H1 (cell line): ENCODE measurements at regions not wholly inside any gene's neighbourhood (a gene's known extent, or its start where the extent isn't known, plus 50 kb on each side); places are given as distances from the start of the nearest gene placed in this dataset.

Experiments
- CTCF ChIA-PET: fragments of 300-600 bp; sonication (Branson Sonifier 250); formaldehyde crosslinking; loops from one replicate; lab custom pipeline; 2021; ENCODE audit not compliant: partially characterized antibody; lab: Charles Lee
- POLR2A ChIA-PET: fragments of 300-600 bp; sonication (Branson Sonifier 250); formaldehyde crosslinking; loops from one replicate; lab custom pipeline; 2021; ENCODE audit warnings: inconsistent platforms; ENCODE audit not compliant: partially characterized antibody; lab: Charles Lee
- DNase-seq, 2 experiments: peaks; one replicate each; pipeline versions ENCODE4 v3.0.0 to v3.0.0-alpha.2; 2010 to 2022; ENCODE audit warnings: low spot score in 2 of 2, low read depth in 1 of 2, mixed read lengths in 1 of 2
- FAIRE-seq: peaks from 2 replicates; lab custom pipeline; 2011; peaks lifted over from hg19 to GRCh38; lab: Jason Lieb, UNC
- H2AFZ ChIP-seq: 2 replicates; pipeline ENCODE4 v1.8.1; 2012; ENCODE audit warnings: low read length, inconsistent platforms
- H2AK5ac ChIP-seq: 2 replicates; pipeline ENCODE4 v1.6.1; 2013; ENCODE audit warnings: low read depth, low read length
- H2BK120ac ChIP-seq: replicated peaks from 2 replicates; pipeline ENCODE3; 2013; ENCODE audit warnings: low read depth, low read length, inconsistent platforms
- H2BK12ac ChIP-seq: 2 replicates; pipeline ENCODE4 v1.6.1; 2013; ENCODE audit warnings: low read depth, low read length
- H2BK15ac ChIP-seq: 2 replicates; pipeline ENCODE4 v1.6.1; 2013; ENCODE audit warnings: low read length
- H2BK20ac ChIP-seq: 2 replicates; pipeline ENCODE4 v1.6.1; 2013; ENCODE audit warnings: low read length
- H2BK5ac ChIP-seq: 2 replicates; pipeline ENCODE4 v1.6.1; 2013; ENCODE audit warnings: low read depth, low read length
- H3K14ac ChIP-seq: 2 replicates; pipeline ENCODE4 v1.6.1; 2013; ENCODE audit warnings: inconsistent platforms; ENCODE audit not compliant: insufficient read length
- H3K18ac ChIP-seq: 2 replicates; pipeline ENCODE4 v1.6.1; 2013; ENCODE audit warnings: low read length; ENCODE audit errors: extremely low read depth
- H3K23ac ChIP-seq: 2 replicates; pipeline ENCODE4 v1.6.1; 2013; ENCODE audit warnings: inconsistent platforms; ENCODE audit not compliant: insufficient read length
- H3K23me2 ChIP-seq: 2 replicates; pipeline ENCODE4 v1.6.1; 2013; ENCODE audit warnings: low read depth, low read length
- H3K27ac ChIP-seq: 2 replicates; pipeline ENCODE4 v1.6.1; 2011; ENCODE audit warnings: low read depth, low read length, inconsistent platforms
- H3K27me3 ChIP-seq, 4 experiments: replicated peaks in 1 of 4; 1 replicate in 1 of 4; 2 replicates in 3 of 4; pipeline versions ENCODE4 v1.6.1 to v1.8.1; 2011 to 2013; ENCODE audit warnings: low read length in 3 of 4, mild to moderate bottlenecking in 3 of 4, inconsistent platforms in 2 of 4, mixed read lengths in 2 of 4, moderate library complexity in 1 of 4; ENCODE audit not compliant: control insufficient read depth in 3 of 4, insufficient read depth in 3 of 4; ENCODE audit errors: extremely low read depth in 1 of 4
- H3K36me3 ChIP-seq, 4 experiments: 2 replicates each; pipeline versions ENCODE4 v1.6.1 to v1.8.1; 2011 to 2013; ENCODE audit warnings: mild to moderate bottlenecking in 4 of 4, low read length in 3 of 4, moderate library complexity in 2 of 4, control low read depth in 1 of 4, inconsistent platforms in 1 of 4; ENCODE audit not compliant: insufficient read depth in 4 of 4, control insufficient read depth in 2 of 4
- H3K4ac ChIP-seq: replicated peaks from 2 replicates; pipeline ENCODE3; 2013; ENCODE audit warnings: low read length, low read depth, mixed read lengths, inconsistent platforms; ENCODE audit not compliant: insufficient read length
- H3K4me1 ChIP-seq, 4 experiments: replicated peaks in 1 of 4; 1 replicate in 1 of 4; 2 replicates in 3 of 4; pipeline versions ENCODE4 v1.6.1 to v1.8.1; 2011 to 2013; ENCODE audit warnings: low read length in 3 of 4, inconsistent platforms in 2 of 4, mixed read lengths in 1 of 4; ENCODE audit not compliant: insufficient read depth in 4 of 4, control insufficient read depth in 3 of 4
- H3K4me2 ChIP-seq, 2 experiments: 2 replicates each; pipeline versions ENCODE4 v1.6.1 to v1.8.1; 2011 to 2013; ENCODE audit warnings: low read depth in 2 of 2, low read length in 2 of 2, control low read depth in 1 of 2, inconsistent platforms in 1 of 2, mild to moderate bottlenecking in 1 of 2; ENCODE audit not compliant: insufficient read depth in 1 of 2
- H3K4me3 ChIP-seq, 4 experiments: fragments of 200-600, 300-600 bp in 1 of 4; sonication (generic), shearing (Covaris generic), sonication (Bioruptor Twin) in 1 of 4; 2 replicates each; pipeline versions ENCODE4 v1.5.1 to v1.8.1; 2011 to 2016; ENCODE audit warnings: low read length in 4 of 4, low read depth in 3 of 4, control low read depth in 2 of 4, inconsistent platforms in 2 of 4, mild to moderate bottlenecking in 2 of 4, mixed read lengths in 1 of 4, moderate library complexity in 1 of 4; ENCODE audit not compliant: insufficient read depth in 2 of 4; ENCODE audit errors: extremely low read depth in 1 of 4
- H3K56ac ChIP-seq: replicated peaks from 2 replicates; pipeline ENCODE3; 2013; ENCODE audit warnings: low read depth, mild to moderate bottlenecking, mixed read lengths, low read length, inconsistent platforms; ENCODE audit not compliant: insufficient read length
- H3K79me1 ChIP-seq: 2 replicates; pipeline ENCODE4 v1.6.1; 2013; ENCODE audit warnings: low read depth, low read length, control low read depth
- H3K79me2 ChIP-seq, 2 experiments: 2 replicates each; pipeline versions ENCODE4 v1.6.1 to v1.8.1; 2012 to 2013; ENCODE audit warnings: low read length in 2 of 2, mild to moderate bottlenecking in 2 of 2, inconsistent platforms in 1 of 2; ENCODE audit not compliant: insufficient read depth in 2 of 2, control insufficient read depth in 1 of 2
- H3K9ac ChIP-seq, 4 experiments: replicated peaks in 1 of 4; 1 replicate in 1 of 4; 2 replicates in 3 of 4; pipeline versions ENCODE4 v1.6.1 to v1.8.1; 2011 to 2013; ENCODE audit warnings: low read depth in 3 of 4, low read length in 3 of 4, control low read depth in 2 of 4, mild to moderate bottlenecking in 2 of 4, moderate library complexity in 2 of 4, inconsistent platforms in 1 of 4; ENCODE audit errors: extremely low read depth in 1 of 4
- H3K9me3 ChIP-seq, 2 experiments: 2 replicates each; pipeline versions ENCODE4 v1.6.1 to v1.8.1; 2012 to 2013; ENCODE audit warnings: mild to moderate bottlenecking in 2 of 2, moderate library complexity in 2 of 2, control low read depth in 1 of 2, inconsistent platforms in 1 of 2, low read depth in 1 of 2, low read length in 1 of 2, mixed read lengths in 1 of 2; ENCODE audit not compliant: insufficient read depth in 2 of 2
- H4K20me1 ChIP-seq, 2 experiments: replicated peaks in 1 of 2; 2 replicates each; pipeline versions ENCODE3 to v1.8.1; 2011 to 2013; ENCODE audit warnings: inconsistent platforms in 2 of 2, low read length in 2 of 2, mild to moderate bottlenecking in 1 of 2; ENCODE audit not compliant: insufficient read depth in 2 of 2, control insufficient read depth in 1 of 2
- H4K5ac ChIP-seq: 2 replicates; pipeline ENCODE4 v1.6.1; 2013; ENCODE audit warnings: low read length, low read depth, mixed read lengths, inconsistent platforms; ENCODE audit not compliant: insufficient read length
- H4K8ac ChIP-seq: 2 replicates; pipeline ENCODE4 v1.8.0; 2013; ENCODE audit warnings: mild to moderate bottlenecking, moderate library complexity, low read length, inconsistent platforms; ENCODE audit not compliant: insufficient read depth; ENCODE audit errors: extremely low read depth
- H4K91ac ChIP-seq: replicated peaks from 2 replicates; pipeline ENCODE3; 2013; ENCODE audit warnings: low read length, mixed read lengths, inconsistent platforms; ENCODE audit not compliant: insufficient read length
- CEBPB ChIP-seq: IDR thresholded peaks from 2 replicates; pipeline ENCODE4 v1.6.1; 2012; ENCODE audit warnings: low read depth, low read length
- CREB1 ChIP-seq: IDR thresholded peaks from 2 replicates; pipeline ENCODE4 v1.6.1; 2012; ENCODE audit warnings: inconsistent platforms
- RNF2 ChIP-seq: fragments of 200-900, 300-1000 bp; sonication (generic); IDR thresholded peaks from 2 replicates; pipeline ENCODE4 v1.7.1; 2016; ENCODE audit warnings: borderline replicate concordance, low read depth, mild to moderate bottlenecking, antibody characterized with exemption, low read length; ENCODE audit not compliant: poor library complexity, severe bottlenecking; ENCODE audit errors: missing control alignments
- WGBS, 2 experiments: shearing (Covaris generic) in 1 of 2; methylation state at CpG; one replicate each; pipeline versions ENCODE4 v1.1.6 to v1.1.7; 2013 to 2015; ENCODE audit warnings: low lambda C conversion rate in 2 of 2, mixed read lengths in 2 of 2, inconsistent platforms in 1 of 2, low coverage in 1 of 2, missing lambda C conversion rate in 1 of 2; ENCODE audit not compliant: insufficient replicate concordance in 2 of 2, insufficient coverage in 1 of 2, insufficient read length in 1 of 2; ENCODE audit errors: extremely low coverage in 1 of 2, missing lambda C conversion rate in 1 of 2; 5-methylcytosine and 5-hydroxymethylcytosine counted together

DNA sequence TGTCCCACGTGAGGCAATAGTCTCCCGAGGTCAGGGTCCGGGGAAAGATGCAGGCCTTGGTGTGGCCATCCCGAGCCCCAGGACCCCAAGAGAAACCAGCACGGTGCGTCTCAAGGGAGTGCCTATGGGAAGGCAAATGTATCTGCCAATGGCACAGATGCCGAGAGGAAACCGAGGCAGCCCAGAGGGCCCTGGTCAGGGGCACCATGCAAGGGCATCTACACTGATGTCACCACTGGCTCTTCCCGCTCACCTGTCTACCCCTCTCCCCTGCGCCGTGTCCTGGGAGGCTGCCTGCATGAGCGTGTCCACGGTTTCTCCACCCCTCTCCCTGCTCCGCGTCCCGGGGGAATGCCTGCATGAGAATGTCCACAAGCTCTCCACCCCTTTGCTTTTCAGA, 1318.8 kb downstream of the TBC1D22A start:
- H3K4me2 ChIP-seq, result no peak overlapping the region
- peak overlapping the region; percentile 31; the same call in 1 of the 2 replicates for H2BK15ac ChIP-seq
- no peak overlapping the region for H2BK120ac ChIP-seq
- H2BK12ac ChIP-seq, result peak overlapping the region; percentile 68; the same call in 1 of the 2 replicates
- no peaks in the 10 kb centered on the region for H4K20me1 ChIP-seq
- H4K5ac ChIP-seq, result no peak overlapping the region
- no peak for FAIRE-seq
- H4K8ac ChIP-seq, result no peak overlapping the region
- H3K18ac ChIP-seq, result no peak overlapping the region
- WGBS, 2 experiments, result 96% methylated on average over 16 of the region's 16 CpGs; no CpG with 5 or more reads in 1 of the 2 experiments
- H3K36me3 ChIP-seq, result no peaks in the 10 kb centered on the region
- H2AFZ ChIP-seq, result no peak overlapping the region
- no peak overlapping the region for H2BK5ac ChIP-seq
- no peak overlapping the region for H3K27ac ChIP-seq
- no peak overlapping the region for H2BK20ac ChIP-seq
- peaks cover 3% of the 10 kb centered on the region; the same call in 1 of the 2 replicates for H3K23me2 ChIP-seq
- no peak overlapping the region for H3K4me3 ChIP-seq
- no peak overlapping the region for H2AK5ac ChIP-seq
- TF ChIP-seq CREB1, result no peak
- TF ChIP-seq CEBPB, result no peak
- no peak for TF ChIP-seq RNF2
- H3K9me3 ChIP-seq, result no peaks in the 10 kb centered on the region
- H3K4ac ChIP-seq, result no peak overlapping the region
- H3K23ac ChIP-seq, result no peak overlapping the region
- no peak for DNase-seq
- no peak overlapping the region for H3K14ac ChIP-seq
- H3K79me1 ChIP-seq, result no peaks in the 10 kb centered on the region
- no peak overlapping the region for H3K56ac ChIP-seq
- H3K9ac ChIP-seq, result no peak overlapping the region
- ChIA-PET POLR2A (no interaction called here), CTCF (no interaction called here)
- peaks cover 0 to 11% (median 2%) of the 10 kb centered on the region in 4 experiments; a peak in 1 of 7 replicates for H3K4me1 ChIP-seq
- H3K27me3 ChIP-seq, result peaks cover 0 to 4% (median 1%) of the 10 kb centered on the region in 4 experiments; a peak in 1 of 7 replicates
- H4K91ac ChIP-seq, result no peak overlapping the region
- H3K79me2 ChIP-seq, result no peaks in the 10 kb centered on the region
